Left ventricle myocardium inferior (tissue), 1 donor: ENCODE measurements at regions not wholly inside any gene's neighbourhood (a gene's known extent, or its start where the extent isn't known, plus 50 kb on each side); places are given as distances from the start of the nearest gene placed in this dataset.
A peak's percentile ranks its signal among the peaks of the same experiment; 100 is the strongest.

ENCODE experiments used
- DNase-seq: peaks from one replicate; pipeline ENCODE4 v3.0.0-alpha.2; 2020
- H3K27ac ChIP-seq: fragments of 200-600 bp; replicated peaks from 2 replicates; pipeline ENCODE4 v1.8.0; 2021
- H3K27me3 ChIP-seq: fragments of 200-600 bp; 2 replicates; pipeline ENCODE4 v1.8.0; 2021; ENCODE audit warnings: low read depth
- H3K36me3 ChIP-seq: fragments of 200-600 bp; 2 replicates; pipeline ENCODE4 v1.8.0; 2021
- H3K4me1 ChIP-seq: fragments of 200-600 bp; 2 replicates; pipeline ENCODE4 v1.8.0; 2021
- H3K4me3 ChIP-seq: fragments of 200-600 bp; 2 replicates; pipeline ENCODE4 v1.8.0; 2021; ENCODE audit warnings: mild to moderate bottlenecking, moderate library complexity
- H3K9me3 ChIP-seq: fragments of 200-600 bp; replicated peaks from 2 replicates; pipeline ENCODE4 v1.8.0; 2021
- CTCF ChIP-seq: fragments of 200-600 bp; IDR thresholded peaks from 2 replicates; pipeline ENCODE4 v1.8.0; 2021; ENCODE audit warnings: antibody characterized with exemption, mild to moderate bottlenecking, borderline replicate concordance
- intact Hi-C: fragments of 100-400 bp; cut with micrococcal nuclease; formaldehyde crosslinking; loops from one replicate; pipeline ENCODE4 v1.11.0; 2022
- donor health status: DM: no; HTN: yes; CAD: no; lungs with severe emphysema.

- TF ChIP-seq CTCF = no peak
- H3K27me3 ChIP-seq = no peaks in the 10 kb centered on the region
- no peak overlapping the region for H3K4me3 ChIP-seq
- H3K9me3 ChIP-seq = peaks cover 20% of the 10 kb centered on the region
- peaks cover 62% of the 10 kb centered on the region for H3K36me3 ChIP-seq
- no peak overlapping the region for H3K27ac ChIP-seq
- intact Hi-C loops = no loop called here
- DNase-seq = no peak
- H3K4me1 ChIP-seq = peaks cover 27% of the 10 kb centered on the region
These were observed 224.2 kb downstream of the SIPA1L2 start for GRCh38 chr1:232405781-232406180.

DNA sequence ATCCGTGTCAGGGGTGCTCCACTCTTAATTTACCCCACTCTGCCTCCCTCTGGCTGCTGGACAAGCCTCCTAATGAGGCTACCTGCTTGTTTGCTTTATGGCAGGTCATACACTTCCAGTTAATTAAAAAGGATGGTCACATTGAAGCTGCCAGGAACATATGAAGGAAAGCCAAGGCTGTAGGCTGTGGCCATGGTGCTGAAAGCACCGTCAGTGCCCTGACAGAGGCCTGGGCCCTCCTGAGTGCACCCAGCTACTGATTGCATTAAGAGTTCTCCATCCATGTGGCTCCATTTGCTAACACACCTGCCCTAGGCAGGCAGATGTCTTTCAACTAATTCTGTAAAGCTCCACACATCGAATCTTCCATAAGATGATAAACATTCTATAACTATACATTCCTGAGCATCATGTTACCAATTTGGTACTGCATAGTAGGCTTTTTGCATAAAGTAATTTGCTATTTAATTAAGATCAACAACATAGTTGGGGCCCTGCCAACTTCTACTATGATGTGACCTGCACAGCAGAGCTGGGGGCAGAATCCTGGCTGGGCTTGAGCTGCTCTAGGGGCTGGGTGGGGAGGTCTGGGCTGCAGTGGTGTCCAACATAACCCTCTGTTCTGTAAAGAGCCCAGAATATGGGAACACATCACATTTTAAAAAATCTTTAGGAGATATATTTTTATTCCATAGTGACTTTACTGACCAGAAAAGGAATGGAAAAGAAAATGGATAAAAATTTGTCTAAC lies 224.8 kb downstream of the SIPA1L2 start:
- Histone ChIP-seq H3K36me3 (peaks cover 63% of the 10 kb centered on the region), H3K27ac (peak overlapping the region; percentile 6), H3K4me1 (peaks cover 27% of the 10 kb centered on the region), H3K27me3 (no peaks in the 10 kb centered on the region), H3K4me3 (no peak overlapping the region), H3K9me3 (peaks cover 14% of the 10 kb centered on the region)
- no peak for DNase-seq
- no peak for TF ChIP-seq CTCF
- intact Hi-C loops = no loop called here

DNA sequence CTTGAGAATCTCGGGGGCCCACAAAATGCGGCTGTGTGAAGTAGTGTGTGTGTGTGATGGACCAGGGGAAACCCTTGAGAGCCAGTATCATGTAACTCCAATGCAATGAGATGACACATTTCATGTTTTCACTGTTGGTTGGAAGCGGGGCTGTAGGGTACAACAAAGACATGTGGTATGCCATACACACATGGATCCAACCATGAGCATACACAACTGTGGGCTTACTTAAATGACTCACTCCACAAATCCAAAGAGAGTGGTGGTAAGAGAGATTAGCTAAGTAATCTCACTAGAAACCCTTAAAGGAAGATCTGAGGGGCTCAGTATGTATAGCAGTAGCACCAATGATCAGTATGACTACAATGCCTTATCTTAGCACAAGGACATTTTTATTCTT lies 225.7 kb downstream of the SIPA1L2 start:
- no peak for TF ChIP-seq CTCF
- no peak overlapping the region for H3K4me3 ChIP-seq
- peaks cover 63% of the 10 kb centered on the region for H3K36me3 ChIP-seq
- H3K9me3 ChIP-seq = peaks cover 4% of the 10 kb centered on the region
- H3K4me1 ChIP-seq = peaks cover 27% of the 10 kb centered on the region
- H3K27me3 ChIP-seq = no peaks in the 10 kb centered on the region
- H3K27ac ChIP-seq = no peak overlapping the region
- DNase-seq = no peak
- intact Hi-C loops = no loop called here

DNA sequence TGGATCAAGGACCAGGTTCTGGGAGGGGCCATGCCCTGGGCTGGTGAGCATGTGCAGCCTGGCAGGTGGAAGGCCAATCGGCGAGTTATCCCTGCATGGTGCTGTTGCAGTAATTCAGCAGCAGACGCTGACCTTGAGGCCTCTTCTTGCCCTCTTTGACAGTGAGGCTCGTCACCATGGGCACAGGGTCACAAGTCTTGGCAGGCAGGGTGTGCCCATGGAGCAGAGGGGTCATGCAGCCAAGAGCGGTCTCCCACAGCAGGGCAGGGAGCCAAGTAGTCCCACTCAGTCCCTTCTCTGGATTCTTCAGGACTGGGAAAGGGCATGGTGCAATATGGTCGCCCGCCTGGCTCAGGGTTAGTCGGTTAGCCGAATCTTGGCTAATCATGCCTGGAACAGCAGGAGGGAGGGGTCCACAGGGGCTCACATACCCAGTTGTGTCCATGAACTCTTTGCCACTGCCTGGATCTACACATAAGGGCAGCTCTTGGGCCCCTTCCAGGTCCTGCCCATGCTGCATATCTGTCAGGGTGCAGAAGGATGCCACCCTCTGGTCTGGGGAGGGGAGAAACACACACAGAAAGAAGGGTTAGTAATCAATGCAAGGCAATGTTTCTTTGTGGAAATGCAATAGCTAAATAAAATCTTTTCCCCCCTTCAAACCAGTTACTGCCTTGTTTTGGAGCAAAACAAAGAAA lies 226.8 kb downstream of the SIPA1L2 start:
- Histone ChIP-seq H3K4me1 (peaks cover 27% of the 10 kb centered on the region), H3K36me3 (peaks cover 69% of the 10 kb centered on the region), H3K27me3 (no peaks in the 10 kb centered on the region), H3K9me3 (no peaks in the 10 kb centered on the region), H3K27ac (peak overlapping the region; percentile 39), H3K4me3 (no peak overlapping the region)
- TF ChIP-seq CTCF = peak; percentile 14
- intact Hi-C loops = no loop called here
- peak; percentile 30 for DNase-seq

GRCh38 chr1:232398823-232399222 lies 231.1 kb downstream of the SIPA1L2 start:
- no peak overlapping the region for H3K4me3 ChIP-seq
- intact Hi-C loops = no loop called here
- H3K36me3 ChIP-seq = peaks cover 64% of the 10 kb centered on the region
- no peak for DNase-seq
- H3K27ac ChIP-seq = no peak overlapping the region
- H3K9me3 ChIP-seq = no peaks in the 10 kb centered on the region
- TF ChIP-seq CTCF = no peak
- no peaks in the 10 kb centered on the region for H3K27me3 ChIP-seq
- H3K4me1 ChIP-seq = peaks cover 11% of the 10 kb centered on the region
